GM06990 (cell line): ENCODE measurements at regions not wholly inside any gene's neighbourhood (a gene's known extent, or its start where the extent isn't known, plus 50 kb on each side); places are given as distances from the start of the nearest gene placed in this dataset.

Experiments used
- DNase-seq: peaks from one replicate; pipeline ENCODE4 v3.0.0-alpha.2; 2011; ENCODE audit not compliant: insufficient read length; ENCODE audit errors: extremely low read depth
- H3K27me3 ChIP-seq: replicated peaks from 2 replicates; pipeline ENCODE4 v1.6.0; 2011; ENCODE audit warnings: low read length; ENCODE audit not compliant: control insufficient read depth, insufficient read depth
- H3K36me3 ChIP-seq: 2 replicates; pipeline ENCODE4 v1.5.1; 2011; ENCODE audit warnings: low read length; ENCODE audit not compliant: control insufficient read depth, insufficient read depth
- H3K4me3 ChIP-seq: replicated peaks from 2 replicates; pipeline ENCODE4 v1.5.1; 2011; ENCODE audit warnings: low read depth, mild to moderate bottlenecking, control low read depth, low read length
- CTCF ChIP-seq: IDR thresholded peaks from 2 replicates; pipeline ENCODE4 v1.5.1; 2011; ENCODE audit warnings: low read length, control low read depth, mild to moderate bottlenecking, inconsistent platforms; ENCODE audit not compliant: insufficient read depth, poor library complexity, severe bottlenecking

- no peak for DNase-seq
- H3K4me3 ChIP-seq = no peak overlapping the region
- TF ChIP-seq CTCF = no peak
These were observed 177.4 kb downstream of the TMEM182 start for GRCh38 chr2:102939207-102939606.

DNA sequence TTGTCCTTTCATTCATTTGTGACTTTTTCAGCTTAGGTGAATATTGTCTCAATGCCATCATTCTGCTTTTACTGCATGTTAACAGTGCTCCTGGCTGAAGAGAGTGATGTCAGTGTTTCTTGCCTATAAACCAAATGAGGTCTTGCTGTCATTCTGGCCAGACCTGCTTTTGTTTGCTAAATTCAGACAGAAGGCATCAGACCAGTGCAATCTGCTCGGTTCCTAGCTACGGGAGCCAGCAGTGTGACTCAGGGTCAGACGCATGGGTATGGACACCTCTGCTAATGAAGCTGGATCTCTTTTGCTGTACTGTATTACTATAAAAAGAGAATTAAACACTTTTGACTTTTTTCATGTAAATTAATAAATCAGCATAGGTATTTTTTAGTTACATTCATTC, 178.9 kb downstream of the TMEM182 start:
- H3K4me3 ChIP-seq = no peak overlapping the region
- H3K27me3 ChIP-seq = no peaks in the 10 kb centered on the region
- TF ChIP-seq CTCF = no peak
- H3K36me3 ChIP-seq = no peaks in the 10 kb centered on the region
- DNase-seq = no peak

More at GRCh38 chr2:102939207-102939606, 177.4 kb downstream of the TMEM182 start:
- Histone ChIP-seq H3K36me3 (no peaks in the 10 kb centered on the region), H3K27me3 (no peaks in the 10 kb centered on the region)

DNA sequence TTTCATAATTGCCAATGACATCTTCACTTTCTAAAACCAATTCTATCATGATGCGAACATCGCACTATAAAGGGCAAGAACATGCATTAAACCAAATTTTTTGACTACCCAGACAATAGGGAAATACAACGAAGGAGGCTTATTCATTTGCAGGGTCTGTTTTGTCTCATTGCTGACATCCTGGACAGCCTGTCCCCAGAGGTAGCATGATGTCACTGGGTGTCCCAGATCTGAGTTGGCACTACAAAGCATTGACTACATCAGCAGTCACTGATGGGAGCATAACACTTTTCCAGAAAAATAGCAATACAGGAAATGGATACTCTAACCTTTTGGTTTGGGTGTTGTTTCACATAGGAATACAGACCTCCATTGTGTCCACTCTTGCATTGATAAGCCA, 180.3 kb downstream of the TMEM182 start:
- no peak for TF ChIP-seq CTCF
- Histone ChIP-seq H3K27me3 (no peaks in the 10 kb centered on the region), H3K4me3 (no peak overlapping the region), H3K36me3 (no peaks in the 10 kb centered on the region)
- no peak for DNase-seq

DNA sequence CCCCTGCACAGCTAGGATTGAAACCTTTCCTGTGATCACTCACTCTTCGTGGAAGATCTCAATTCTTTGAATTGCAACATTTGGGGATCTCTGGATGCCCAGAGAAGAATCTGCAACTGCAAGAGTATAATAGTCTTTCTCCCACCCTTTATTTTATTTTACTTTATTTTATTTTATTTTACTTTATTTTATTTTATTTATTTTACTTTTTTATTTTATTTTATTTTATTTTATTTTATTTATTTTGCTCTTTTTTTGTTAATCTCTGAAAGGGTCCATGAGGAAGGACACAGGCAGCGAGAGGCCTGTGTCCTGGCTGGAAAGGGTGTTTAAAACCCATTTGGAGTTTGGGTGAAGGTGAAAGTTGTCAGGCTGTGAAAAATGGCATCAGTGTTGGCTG, 181.4 kb downstream of the TMEM182 start:
- DNase-seq = no peak
- no peaks in the 10 kb centered on the region for H3K27me3 ChIP-seq
- no peaks in the 10 kb centered on the region for H3K36me3 ChIP-seq

DNA sequence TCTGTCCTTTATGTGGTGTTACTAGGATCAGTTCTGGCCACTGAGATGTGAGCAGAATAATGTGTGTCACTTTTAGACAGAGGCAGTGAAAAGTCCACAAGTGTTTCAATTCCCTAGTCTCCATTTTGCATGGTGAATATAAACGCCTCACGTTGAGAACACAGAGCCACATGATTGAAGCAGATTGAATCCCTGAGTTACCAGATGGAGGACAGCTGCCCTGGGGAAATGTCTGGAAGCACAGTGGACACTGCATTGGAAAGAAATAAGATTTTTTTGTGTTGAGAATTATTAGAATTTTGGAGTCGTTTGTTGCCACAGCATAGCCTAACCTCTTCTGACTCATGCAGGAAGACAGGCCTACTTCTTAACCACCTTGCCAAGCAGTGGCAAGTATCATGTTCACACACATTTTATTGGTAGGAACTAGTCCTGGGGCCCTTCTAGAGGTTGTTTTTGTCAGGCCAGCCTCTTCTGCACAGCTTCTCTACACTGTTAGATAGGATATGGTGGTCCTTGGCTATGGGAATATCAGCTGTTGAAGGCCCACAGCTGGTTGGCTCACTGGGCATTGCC, 188.6 kb downstream of the TMEM182 start:
- Histone ChIP-seq H3K36me3 (no peaks in the 10 kb centered on the region), H3K4me3 (no peak overlapping the region), H3K27me3 (no peaks in the 10 kb centered on the region)
- no peak for TF ChIP-seq CTCF
- no peak for DNase-seq

More for the DNA sequence above, 181.4 kb downstream of the TMEM182 start:
- no peak overlapping the region for H3K4me3 ChIP-seq
- no peak for TF ChIP-seq CTCF

DNA sequence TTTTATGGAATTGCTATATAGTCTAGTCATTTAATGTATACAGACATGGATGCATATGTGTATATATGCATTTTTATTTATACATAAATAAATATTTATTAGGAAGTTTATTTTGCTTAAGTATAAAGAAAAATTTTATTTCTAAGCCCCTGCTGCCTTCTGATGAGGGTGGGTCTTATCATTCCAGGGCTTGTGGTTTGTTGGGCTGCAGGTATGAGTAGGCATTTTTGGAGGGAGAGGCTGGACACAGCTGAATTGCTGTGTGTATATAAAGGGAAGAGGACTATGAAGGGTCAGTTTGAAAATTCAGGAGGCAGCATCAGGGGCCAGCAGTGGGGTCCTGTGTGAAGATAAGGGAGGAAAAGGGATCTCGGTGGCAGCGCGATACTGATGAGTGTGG, 189.4 kb downstream of the TMEM182 start:
- DNase-seq = no peak

More for the DNA sequence above, 189.4 kb downstream of the TMEM182 start:
- H3K36me3 ChIP-seq = no peaks in the 10 kb centered on the region
- TF ChIP-seq CTCF = no peak
- H3K27me3 ChIP-seq = no peaks in the 10 kb centered on the region
- no peak overlapping the region for H3K4me3 ChIP-seq
